ENCODE measurements at regions not wholly inside any gene's neighbourhood (a gene's known extent, or its start where the extent isn't known, plus 50 kb on each side); places are given as distances from the start of the nearest gene placed in this dataset.

- TF ChIP-seq CTCF (IDR thresholded peaks at IDR 0.05; ENCODE audit: insufficient read depth, low read length, poor library complexity, severe bottlenecking): no peak
- TF ChIP-seq EZH2phosphoT487 (conservative IDR thresholded peaks at IDR 0.05; ENCODE audit: low read length): no peak
Measured at GRCh38 chr3:124621498-124621897, 108.8 kb upstream of the UMPS start.

Measured in SU-DHL-6 (cell line).